GM23338 (cell line): ENCODE measurements at regions not wholly inside any gene's neighbourhood (a gene's known extent, or its start where the extent isn't known, plus 50 kb on each side); places are given as distances from the start of the nearest gene placed in this dataset.

ENCODE experiments used
- ATAC-seq: fragments of 200-7000 bp; cut with Tn5 transposase; 3 replicates; pipeline ENCODE4 v1.9.1; 2020
- DNase-seq: peaks from one replicate; pipeline ENCODE4 v3.0.0-alpha.2; 2015; ENCODE audit warnings: low spot score
- H2AFZ ChIP-seq: fragments of 200-600 bp; sonication (generic); 2 replicates; pipeline ENCODE4 v1.8.0; 2016; ENCODE audit warnings: antibody characterized with exemption, mild to moderate bottlenecking, moderate library complexity
- H3F3A ChIP-seq: fragments of 200-600 bp; sonication (generic); replicated peaks from 2 replicates; pipeline ENCODE4 v1.8.0; 2017; ENCODE audit warnings: antibody characterized with exemption, mixed run types, low read depth
- H3K27ac ChIP-seq: fragments of 200-600 bp; sonication (generic); 2 replicates; pipeline ENCODE4 v1.6.1; 2016; ENCODE audit warnings: low read depth
- H3K27me3 ChIP-seq: fragments of 200-600 bp; sonication (generic); 2 replicates; pipeline ENCODE4 v1.8.0; 2016; ENCODE audit warnings: mild to moderate bottlenecking, mixed run types, moderate library complexity; ENCODE audit not compliant: insufficient read depth
- H3K36me3 ChIP-seq: fragments of 200-600 bp; sonication (generic); 2 replicates; pipeline ENCODE4 v1.8.0; 2016; ENCODE audit warnings: mild to moderate bottlenecking; ENCODE audit not compliant: insufficient read depth
- H3K4me1 ChIP-seq: fragments of 200-600 bp; sonication (generic); 2 replicates; pipeline ENCODE4 v1.8.0; 2016; ENCODE audit warnings: mild to moderate bottlenecking, moderate library complexity; ENCODE audit not compliant: insufficient read depth
- H3K4me2 ChIP-seq: fragments of 200-600 bp; sonication (generic); 2 replicates; pipeline ENCODE4 v1.7.1; 2017; ENCODE audit warnings: mixed run types
- H3K4me3 ChIP-seq: fragments of 200-600 bp; sonication (generic); 2 replicates; pipeline ENCODE4 v1.6.1; 2016; ENCODE audit warnings: mixed run types
- H3K79me2 ChIP-seq: fragments of 200-600 bp; sonication (generic); replicated peaks from 2 replicates; pipeline ENCODE4 v1.8.0; 2017; ENCODE audit warnings: mild to moderate bottlenecking; ENCODE audit not compliant: insufficient read depth
- H3K9me2 ChIP-seq: fragments of 200-600 bp; sonication (generic); 2 replicates; pipeline ENCODE4 v1.8.0; 2017; ENCODE audit not compliant: insufficient read depth
- H4K20me1 ChIP-seq: fragments of 200-600 bp; sonication (generic); replicated peaks from 2 replicates; pipeline ENCODE4 v1.8.0; 2017; ENCODE audit warnings: mild to moderate bottlenecking; ENCODE audit not compliant: insufficient read depth
- H3K27ac Mint-ChIP-seq: 2 replicates; pipeline ENCODE4 v1.8.0; 2020; ENCODE audit warnings: inconsistent platforms, mild to moderate bottlenecking, moderate library complexity, mixed read lengths
- H3K27me3 Mint-ChIP-seq: 3 replicates; pipeline ENCODE4 v1.8.0; 2022; ENCODE audit warnings: low read depth, mild to moderate bottlenecking, moderate library complexity, mixed read lengths, inconsistent platforms; ENCODE audit not compliant: insufficient read depth, poor library complexity
- H3K36me3 Mint-ChIP-seq: 3 replicates; pipeline ENCODE4 v1.8.0; 2021; ENCODE audit warnings: low read depth, mild to moderate bottlenecking, inconsistent platforms, moderate library complexity, mixed read lengths
- H3K4me1 Mint-ChIP-seq: 3 replicates; pipeline ENCODE4 v1.8.0; 2020; ENCODE audit warnings: mild to moderate bottlenecking, inconsistent platforms, mixed read lengths
- H3K4me3 Mint-ChIP-seq: 3 replicates; pipeline ENCODE4 v1.8.0; 2021; ENCODE audit warnings: moderate library complexity, mild to moderate bottlenecking, inconsistent platforms, mixed read lengths
- H3K9me3 Mint-ChIP-seq: 3 replicates; pipeline ENCODE4 v1.8.0; 2020; ENCODE audit warnings: moderate library complexity, mild to moderate bottlenecking, inconsistent platforms, mixed read lengths
- CREB1 ChIP-seq: fragments of 250-450 bp; sonication (Bioruptor Pico); IDR thresholded peaks from 2 replicates; pipeline ENCODE4 v1.5.0; 2020; ENCODE audit warnings: low read depth, mild to moderate bottlenecking, moderate library complexity
- CTCF ChIP-seq, 2 experiments: fragments of 200-600 bp in 1 of 2; sonication (generic) in 1 of 2; conservative IDR thresholded peaks; 2 replicates each; pipeline versions ENCODE4 v1.5.1 to v1.6.1; 2016 to 2017; ENCODE audit warnings: antibody characterized with exemption in 2 of 2, low read depth in 2 of 2, mild to moderate bottlenecking in 2 of 2, moderate library complexity in 1 of 2
- ETS1 ChIP-seq: IDR thresholded peaks from 2 replicates; pipeline ENCODE4 v1.6.1; 2016; ENCODE audit warnings: antibody characterized with exemption
- POLR2AphosphoS5 ChIP-seq: IDR thresholded peaks from 2 replicates; pipeline ENCODE4 v1.6.1; 2016; ENCODE audit warnings: antibody characterized with exemption, low read depth
- REST ChIP-seq: IDR thresholded peaks from one replicate; pipeline ENCODE4 v1.6.1; 2018; ENCODE audit warnings: antibody characterized with exemption; ENCODE audit not compliant: unreplicated experiment
- ZNF462 ChIP-seq: fragments of 250-450 bp; sonication (Bioruptor Pico); IDR thresholded peaks from 2 replicates; pipeline ENCODE4 v1.5.0; 2020; ENCODE audit warnings: mild to moderate bottlenecking, moderate library complexity

- Mint-ChIP-seq H3K36me3 (no peaks in the 10 kb centered on the region), H3K27me3 (no peaks in the 10 kb centered on the region), H3K9me3 (peaks cover 7% of the 10 kb centered on the region), H3K27ac (no peak overlapping the region), H3K4me1 (no peaks in the 10 kb centered on the region), H3K4me3 (no peak overlapping the region)
- Histone ChIP-seq H3F3A (no peaks in the 10 kb centered on the region), H3K4me3 (no peak overlapping the region), H3K36me3 (no peaks in the 10 kb centered on the region), H3K79me2 (no peaks in the 10 kb centered on the region), H2AFZ (no peak overlapping the region), H3K4me2 (no peak overlapping the region), H3K27me3 (no peaks in the 10 kb centered on the region), H3K4me1 (no peaks in the 10 kb centered on the region), H4K20me1 (no peaks in the 10 kb centered on the region), H3K27ac (no peak overlapping the region), H3K9me2 (no peaks in the 10 kb centered on the region)
- ATAC-seq (no peak), DNase-seq (no peak)
- peak in 1 of 2 experiments; percentile 33; a peak in 2 of 4 replicates for TF ChIP-seq CTCF (conservative IDR thresholded peaks at IDR 0.05; ENCODE audit: low read depth in 2 of 2)
- no peak for TF ChIP-seq POLR2AphosphoS5
- no peak for TF ChIP-seq ETS1
- TF ChIP-seq ZNF462 (CRISPR knock-in tag): no peak
- no peak for TF ChIP-seq CREB1 (CRISPR knock-in tag)
- no peak for TF ChIP-seq REST
Measured at GRCh38 chr11:133762538-133762937, 82.8 kb downstream of the SPATA19 start.
